NCI-H2029 treated with DMSO at 0.1 percent for 48 hours (cell line): ENCODE measurements at regions not wholly inside any gene's neighbourhood (a gene's known extent, or its start where the extent isn't known, plus 50 kb on each side); places are given as distances from the start of the nearest gene placed in this dataset.

Experiments
- DNase-seq: peaks from one replicate; lab custom pipeline; 2025; lab: John Stamatoyannopoulos, UW

GRCh38 chr4:42747971-42748370 is 91.1 kb upstream of the ATP8A1 start:
- DNase-seq, result no peak

GRCh38 chr4:42736527-42737195 is 79.8 kb upstream of the ATP8A1 start:
- no peak for DNase-seq

- DNase-seq, result no peak
These were observed 76.5 kb upstream of the ATP8A1 start for GRCh38 chr4:42733380-42733779.

GRCh38 chr4:42732776-42733175 is 75.9 kb upstream of the ATP8A1 start:
- no peak for DNase-seq

GRCh38 chr4:42729505-42730237 is 72.8 kb upstream of the ATP8A1 start:
- no peak for DNase-seq

GRCh38 chr4:42724451-42724850 is 67.5 kb upstream of the ATP8A1 start:
- no peak for DNase-seq

GRCh38 chr4:42720533-42720932 is 63.6 kb upstream of the ATP8A1 start:
- no peak for DNase-seq

GRCh38 chr4:42719257-42719656 is 62.4 kb upstream of the ATP8A1 start:
- DNase-seq, result no peak

GRCh38 chr4:42718336-42718735 is 61.4 kb upstream of the ATP8A1 start:
- DNase-seq, result no peak

GRCh38 chr4:42716996-42717395 is 60.1 kb upstream of the ATP8A1 start:
- no peak for DNase-seq

GRCh38 chr4:42715807-42716482 is 59.0 kb upstream of the ATP8A1 start:
- DNase-seq, result no peak

- no peak for DNase-seq
These were observed 56.5 kb upstream of the ATP8A1 start for GRCh38 chr4:42713391-42713790.

GRCh38 chr4:42712854-42713253 is 55.9 kb upstream of the ATP8A1 start:
- no peak for DNase-seq

- DNase-seq, result no peak
These were observed 54.6 kb upstream of the ATP8A1 start for GRCh38 chr4:42711496-42711895.

GRCh38 chr4:42710761-42711160 is 53.9 kb upstream of the ATP8A1 start:
- DNase-seq, result no peak

- no peak for DNase-seq
These were observed 53.4 kb upstream of the ATP8A1 start for GRCh38 chr4:42710329-42710728.

- peak; percentile 23 for DNase-seq
These were observed 52.6 kb upstream of the ATP8A1 start for GRCh38 chr4:42709392-42710065.

GRCh38 chr4:42708625-42709024 is 51.7 kb upstream of the ATP8A1 start:
- peak; percentile 76 for DNase-seq
